ENCODE measurements at regions not wholly inside any gene's neighbourhood (a gene's known extent, or its start where the extent isn't known, plus 50 kb on each side); places are given as distances from the start of the nearest gene placed in this dataset.
"Not testable (repeated sequence)": the region's sequence is repeated elsewhere in the genome, so short reads cannot be mapped to it uniquely, and the experiment has no call there.

- no peak overlapping the region for H3K4me3 ChIP-seq
- no peaks in the 10 kb centered on the region for H3K9me3 ChIP-seq
- H3K4me1 ChIP-seq: no peaks in the 10 kb centered on the region
- intact Hi-C loops (cut with DNase I): no loop called here
- TF ChIP-seq, protein P1, sequence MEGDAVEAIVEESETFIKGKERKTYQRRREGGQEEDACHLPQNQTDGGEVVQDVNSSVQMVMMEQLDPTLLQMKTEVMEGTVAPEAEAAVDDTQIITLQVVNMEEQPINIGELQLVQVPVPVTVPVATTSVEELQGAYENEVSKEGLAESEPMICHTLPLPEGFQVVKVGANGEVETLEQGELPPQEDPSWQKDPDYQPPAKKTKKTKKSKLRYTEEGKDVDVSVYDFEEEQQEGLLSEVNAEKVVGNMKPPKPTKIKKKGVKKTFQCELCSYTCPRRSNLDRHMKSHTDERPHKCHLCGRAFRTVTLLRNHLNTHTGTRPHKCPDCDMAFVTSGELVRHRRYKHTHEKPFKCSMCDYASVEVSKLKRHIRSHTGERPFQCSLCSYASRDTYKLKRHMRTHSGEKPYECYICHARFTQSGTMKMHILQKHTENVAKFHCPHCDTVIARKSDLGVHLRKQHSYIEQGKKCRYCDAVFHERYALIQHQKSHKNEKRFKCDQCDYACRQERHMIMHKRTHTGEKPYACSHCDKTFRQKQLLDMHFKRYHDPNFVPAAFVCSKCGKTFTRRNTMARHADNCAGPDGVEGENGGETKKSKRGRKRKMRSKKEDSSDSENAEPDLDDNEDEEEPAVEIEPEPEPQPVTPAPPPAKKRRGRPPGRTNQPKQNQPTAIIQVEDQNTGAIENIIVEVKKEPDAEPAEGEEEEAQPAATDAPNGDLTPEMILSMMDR (IDR thresholded peaks at IDR 0.05): no peak
- no peak for DNase-seq
- no peak for FAIRE-seq
- no peak overlapping the region for H3K27ac ChIP-seq
- no peaks in the 10 kb centered on the region for H3K36me3 ChIP-seq
- no peak for ATAC-seq
- no peaks in the 10 kb centered on the region for H3K27me3 ChIP-seq
Observed at GRCh38 chr10:46169736-46170135, 117.1 kb upstream of the ANTXRL start.

DNA sequence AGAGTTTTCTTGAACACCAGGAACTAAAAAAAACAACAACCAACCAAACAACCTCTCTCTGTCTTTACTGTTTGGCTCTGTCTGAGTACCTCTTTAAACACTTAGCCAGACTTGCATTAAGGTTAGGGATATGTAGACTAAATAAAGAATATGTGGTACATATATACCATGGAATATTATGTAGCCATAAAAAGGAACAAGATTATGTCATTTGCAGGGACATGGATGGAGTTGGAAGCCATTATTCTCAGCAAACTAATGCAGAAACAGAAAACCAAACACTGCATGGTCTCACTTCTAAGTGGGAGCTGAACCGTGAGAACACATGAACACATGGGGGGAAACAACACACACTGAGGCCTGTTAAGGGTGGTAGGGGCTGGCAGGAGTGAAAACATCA, 116.0 kb upstream of the ANTXRL start:
- intact Hi-C loops (cut with DNase I): no loop called here
- DNase-seq (no peak), FAIRE-seq (no peak), ATAC-seq (no peak)
- no peak overlapping the region for H3K4me3 ChIP-seq
- H3K27me3 ChIP-seq: no peaks in the 10 kb centered on the region
- no peaks in the 10 kb centered on the region for H3K4me1 ChIP-seq
- H3K9me3 ChIP-seq: no peaks in the 10 kb centered on the region
- no peaks in the 10 kb centered on the region for H3K36me3 ChIP-seq
- TF ChIP-seq, protein P1 (IDR thresholded peaks at IDR 0.05): no peak
- WGBS, 2 donors: 85 to 89% methylated on average over 1 of the region's 1 CpG
- no peak overlapping the region for H3K27ac ChIP-seq

GRCh38 chr10:46171661-46172060, 115.1 kb upstream of the ANTXRL start:
- FAIRE-seq: no peak
- no peaks in the 10 kb centered on the region for H3K27me3 ChIP-seq
- TF ChIP-seq, protein P1 (IDR thresholded peaks at IDR 0.05): no peak
- H3K36me3 ChIP-seq: no peaks in the 10 kb centered on the region
- no peak for DNase-seq
- ATAC-seq: no peak
- H3K9me3 ChIP-seq: no peaks in the 10 kb centered on the region
- H3K4me3 ChIP-seq: no peak overlapping the region
- intact Hi-C loops (cut with DNase I): no loop called here
- H3K4me1 ChIP-seq: no peaks in the 10 kb centered on the region
- no peak overlapping the region for H3K27ac ChIP-seq
- 60 to 63% methylated on average over 3 of the region's 3 CpGs for WGBS, 2 donors

DNA sequence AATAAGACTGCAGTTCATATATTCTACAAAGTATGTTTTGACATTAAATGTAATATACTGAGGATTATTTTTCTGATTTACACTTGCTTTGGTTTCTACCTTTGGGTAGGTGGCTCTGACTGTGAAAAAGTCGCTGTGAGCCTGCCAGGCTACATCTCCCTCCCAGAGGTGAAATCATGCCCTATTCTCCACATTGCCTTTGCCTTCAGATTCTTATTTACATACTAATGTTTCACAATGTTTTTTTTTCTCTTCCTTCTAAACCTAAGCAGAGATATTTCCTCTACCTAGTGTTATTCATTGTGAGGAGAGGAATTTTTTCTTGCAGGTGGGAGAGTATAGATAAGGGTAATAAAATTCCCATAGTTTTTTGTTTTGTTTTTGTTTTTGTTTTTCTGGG, 111.5 kb upstream of the ANTXRL start:
- FAIRE-seq (no peak), ATAC-seq (peak in 3 of 4 donors; percentile 53 to 64 (median 57)), DNase-seq (no peak)
- no peaks in the 10 kb centered on the region for H3K4me1 ChIP-seq
- intact Hi-C loops (cut with DNase I): no loop called here
- TF ChIP-seq, protein P1 (IDR thresholded peaks at IDR 0.05): no peak
- H3K27ac ChIP-seq: no peak overlapping the region
- H3K9me3 ChIP-seq: no peaks in the 10 kb centered on the region
- H3K27me3 ChIP-seq: no peaks in the 10 kb centered on the region
- no peak overlapping the region for H3K4me3 ChIP-seq
- 20 to 41% methylated on average over 1 of the region's 1 CpG for WGBS, 2 donors
- H3K36me3 ChIP-seq: no peaks in the 10 kb centered on the region

GRCh38 chr10:46175831-46176230, 111.0 kb upstream of the ANTXRL start:
- intact Hi-C loops (cut with DNase I): no loop called here

DNA sequence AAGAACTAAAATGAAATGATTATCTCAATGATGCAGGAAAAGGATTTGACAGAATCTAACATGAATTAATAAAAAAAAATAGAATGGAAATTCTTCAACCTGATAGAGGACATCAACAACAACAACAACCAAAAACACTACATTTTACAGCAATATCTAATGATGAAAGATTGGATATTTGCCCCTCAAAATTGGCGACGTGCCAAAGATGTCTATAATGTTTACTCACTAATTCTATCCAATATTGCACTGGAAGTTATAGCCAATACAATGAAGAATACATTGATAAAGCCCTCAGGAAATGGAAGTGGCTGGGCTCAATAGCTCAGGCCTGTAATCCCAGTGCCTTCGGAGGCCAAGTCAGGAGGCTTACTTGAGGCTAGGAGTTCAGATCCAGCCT, 99.4 kb upstream of the ANTXRL start:
- H3K4me3 ChIP-seq; FAIRE-seq; H3K4me1 ChIP-seq; H3K27ac ChIP-seq; DNase-seq; ATAC-seq; H3K36me3 ChIP-seq; H3K9me3 ChIP-seq; intact Hi-C loops (cut with DNase I); H3K27me3 ChIP-seq: not testable (repeated sequence)
- WGBS, 2 donors: 60 to 64% methylated on average over 3 of the region's 3 CpGs

More at GRCh38 chr10:46175831-46176230, 111.0 kb upstream of the ANTXRL start:
- Histone ChIP-seq H3K4me1 (no peaks in the 10 kb centered on the region), H3K4me3 (no peak overlapping the region), H3K27ac (no peak overlapping the region), H3K9me3 (no peaks in the 10 kb centered on the region), H3K36me3 (no peaks in the 10 kb centered on the region), H3K27me3 (no peaks in the 10 kb centered on the region)
- TF ChIP-seq, protein P1 (IDR thresholded peaks at IDR 0.05): no peak
- ATAC-seq (no peak), DNase-seq (no peak), FAIRE-seq (no peak)

Data from pancreas (tissue), 10 donors.